GM21515 (cell line): ENCODE measurements at regions not wholly inside any gene's neighbourhood (a gene's known extent, or its start where the extent isn't known, plus 50 kb on each side); places are given as distances from the start of the nearest gene placed in this dataset.
"Not testable (repeated sequence)": the region's sequence is repeated elsewhere in the genome, so short reads cannot be mapped to it uniquely, and the experiment has no call there.

Source experiments
- ATAC-seq: cut with Tn5 transposase; IDR thresholded peaks from one replicate; pipeline ENCODE4 v1.9.1; 2021; ENCODE audit not compliant: unreplicated experiment

- no peak for ATAC-seq
Measured at GRCh38 chr10:23643111-23643780, 204.4 kb downstream of the OTUD1 start.

DNA sequence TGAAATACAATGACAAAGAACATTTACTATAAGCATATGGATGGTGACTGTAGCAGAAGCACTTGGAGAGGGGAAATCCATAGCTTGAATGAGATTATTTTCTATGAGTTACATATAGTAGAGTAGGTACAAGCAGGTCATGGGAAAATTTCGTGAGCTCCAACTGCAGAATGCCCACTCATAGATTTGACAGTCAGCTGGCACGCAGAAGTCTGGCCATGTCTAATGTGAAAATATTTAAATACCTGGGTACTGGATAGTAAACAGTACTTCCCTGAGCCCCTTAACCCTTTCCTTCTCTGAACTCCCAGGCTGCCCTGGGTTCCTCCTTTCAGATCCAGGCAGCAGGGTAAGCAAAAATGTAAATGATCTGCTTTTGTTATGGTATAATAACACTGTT lies 209.7 kb downstream of the OTUD1 start:
- no peak for ATAC-seq

- no peak for ATAC-seq
Measured at GRCh38 chr10:23656735-23657134, 217.9 kb downstream of the OTUD1 start.

GRCh38 chr10:23657677-23658076 lies 218.8 kb downstream of the OTUD1 start:
- no peak for ATAC-seq

DNA sequence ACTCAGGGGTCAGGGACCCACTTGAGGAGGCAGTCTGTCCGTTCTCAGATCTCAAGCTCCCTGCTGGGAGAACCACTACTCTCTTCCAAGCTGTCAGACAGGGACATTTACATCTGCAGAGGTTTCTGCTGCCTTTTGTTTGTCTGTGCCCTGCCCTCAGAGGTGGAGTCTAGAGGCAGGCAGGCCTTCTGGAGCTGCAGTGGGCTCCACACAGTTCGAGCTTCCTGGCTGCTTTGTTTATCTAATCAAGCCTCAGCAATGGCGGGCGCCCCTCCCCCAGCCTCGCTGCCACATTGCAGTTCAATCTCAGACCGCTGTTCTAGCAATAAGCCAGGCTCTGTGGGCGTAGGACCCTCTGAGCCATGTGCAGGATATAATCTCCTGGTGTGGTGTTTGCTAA lies 233.0 kb downstream of the OTUD1 start:
- ATAC-seq, result not testable (repeated sequence)

DNA sequence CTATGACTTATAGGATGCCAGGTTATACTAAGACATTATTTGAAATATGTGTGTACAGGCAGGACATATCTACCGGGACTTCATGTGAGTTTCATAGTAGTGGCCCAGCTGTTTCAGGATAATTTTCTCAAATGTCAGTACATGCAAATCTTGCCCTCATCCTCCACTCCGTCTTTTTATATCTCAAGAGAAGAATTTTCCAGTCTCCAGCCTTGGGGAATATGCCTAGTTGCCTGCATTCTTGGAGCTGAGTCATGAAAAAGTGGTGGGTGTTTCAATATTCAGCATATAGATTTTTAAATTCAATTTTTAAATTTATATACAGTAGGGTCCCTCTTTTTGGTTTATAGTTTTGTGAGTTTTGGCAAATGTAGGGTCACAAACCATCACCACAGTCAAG lies 236.7 kb downstream of the OTUD1 start:
- ATAC-seq, result no peak

- no peak for ATAC-seq
Measured at GRCh38 chr10:23676296-23676695, 237.4 kb downstream of the OTUD1 start.

DNA sequence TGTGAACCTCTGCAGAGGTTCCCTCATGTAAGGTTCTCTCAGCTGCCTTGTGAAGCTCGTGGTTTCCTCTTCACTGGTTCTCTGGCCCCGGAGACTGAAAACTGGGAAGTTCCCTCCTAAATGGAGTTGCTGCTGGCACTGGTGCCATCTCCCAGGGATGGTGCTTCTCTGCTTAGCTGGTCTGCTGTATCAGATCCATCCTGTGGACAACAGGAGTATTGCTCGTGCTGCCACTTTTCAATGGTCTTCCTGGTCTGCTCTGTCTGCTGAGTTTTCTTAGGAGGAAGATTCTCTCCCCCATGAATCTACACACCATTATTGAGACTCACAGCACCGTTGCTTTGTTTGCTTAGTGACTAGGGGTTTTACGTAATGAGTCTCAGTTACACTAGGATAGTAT lies 247.8 kb downstream of the OTUD1 start:
- no peak for ATAC-seq

DNA sequence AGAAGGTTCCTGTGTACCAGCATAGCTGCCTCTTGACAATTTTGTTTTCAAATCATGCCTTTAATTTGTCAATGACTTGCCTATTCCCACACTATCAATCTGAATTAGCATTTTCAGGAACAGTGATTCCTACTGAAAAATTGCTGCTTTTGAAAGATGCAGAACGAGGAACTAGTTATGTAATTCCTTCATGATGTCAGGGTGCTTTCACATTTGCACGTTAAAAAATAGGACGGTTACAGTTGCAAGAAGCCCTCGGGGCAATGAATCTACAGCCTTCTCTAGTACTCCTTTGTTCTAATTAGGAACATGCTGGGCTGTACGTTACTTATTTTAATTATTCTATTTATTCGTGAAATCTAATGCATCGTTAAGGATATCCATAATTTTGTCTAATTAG lies 253.9 kb downstream of the OTUD1 start:
- ATAC-seq, result no peak

GRCh38 chr10:23693501-23693901 lies 254.6 kb downstream of the OTUD1 start:
- ATAC-seq, result no peak

DNA sequence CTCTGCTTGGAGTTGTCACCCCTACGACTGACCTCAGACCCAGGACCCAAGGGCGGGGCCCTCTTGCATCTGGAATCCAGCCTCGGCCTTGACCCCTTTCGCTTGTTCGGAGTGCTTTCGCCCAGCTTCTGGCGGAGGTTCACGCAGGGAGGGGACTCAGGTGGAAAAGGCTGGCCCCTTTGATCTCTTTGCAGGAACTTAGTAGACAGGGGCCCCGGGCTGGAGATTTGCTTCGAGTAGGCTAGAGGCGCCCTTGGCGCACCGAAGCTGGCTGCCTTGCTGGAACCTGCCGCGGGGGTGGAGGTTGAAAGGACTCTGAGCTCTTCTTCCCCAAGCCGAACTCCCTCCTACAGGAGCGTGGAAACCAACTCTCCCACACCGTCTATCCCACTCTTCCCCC lies 255.1 kb downstream of the OTUD1 start:
- no peak for ATAC-seq

DNA sequence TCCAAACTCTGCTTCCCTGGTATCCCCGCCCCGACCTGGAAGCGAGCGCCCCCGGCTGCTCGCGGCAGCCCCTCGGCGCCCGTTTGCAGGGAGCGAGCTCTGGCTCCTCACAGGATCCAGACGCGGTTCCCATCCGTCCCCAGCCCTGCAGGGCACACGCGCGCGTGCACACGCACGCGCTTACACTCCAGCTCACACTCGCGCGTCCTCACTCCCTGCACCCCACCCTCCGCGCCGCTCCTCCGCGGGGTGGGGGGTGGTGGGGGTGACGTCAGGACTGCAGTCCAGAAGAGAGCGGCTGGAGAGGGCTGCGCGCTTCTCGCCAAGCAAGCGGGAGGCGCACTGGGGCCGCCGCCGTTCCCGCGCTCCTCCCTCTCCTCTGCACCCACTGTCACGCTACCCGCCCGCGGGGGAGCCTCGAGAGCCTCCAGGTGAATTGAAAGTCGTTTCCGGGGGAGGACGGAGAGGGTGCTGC lies 255.6 kb downstream of the OTUD1 start:
- ATAC-seq, result no peak

GRCh38 chr10:23694921-23695824 lies 256.3 kb downstream of the OTUD1 start:
- no peak for ATAC-seq

GRCh38 chr10:23695825-23696420 lies 257.0 kb downstream of the OTUD1 start:
- no peak for ATAC-seq

DNA sequence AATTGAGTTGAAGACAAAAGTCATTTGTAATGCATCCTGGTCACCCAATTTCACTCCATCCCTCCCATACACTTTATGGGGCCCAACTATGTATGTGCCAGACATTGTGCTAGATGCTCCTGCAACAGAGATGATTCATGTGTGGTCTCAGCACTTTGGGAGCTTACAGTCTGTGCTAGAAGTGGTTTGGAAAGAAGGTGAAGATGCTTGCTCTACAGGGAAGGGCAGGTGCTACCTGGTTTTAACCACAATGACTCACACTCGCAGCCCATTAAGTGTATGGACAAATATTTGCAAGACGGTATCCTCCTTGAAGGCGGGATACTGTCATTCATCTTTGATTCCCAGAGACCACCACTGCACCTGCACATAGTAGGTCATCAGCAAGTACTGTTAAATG lies 257.6 kb downstream of the OTUD1 start:
- no peak for ATAC-seq

GRCh38 chr10:23702977-23703414 lies 264.1 kb downstream of the OTUD1 start:
- ATAC-seq, result peak; percentile 98

DNA sequence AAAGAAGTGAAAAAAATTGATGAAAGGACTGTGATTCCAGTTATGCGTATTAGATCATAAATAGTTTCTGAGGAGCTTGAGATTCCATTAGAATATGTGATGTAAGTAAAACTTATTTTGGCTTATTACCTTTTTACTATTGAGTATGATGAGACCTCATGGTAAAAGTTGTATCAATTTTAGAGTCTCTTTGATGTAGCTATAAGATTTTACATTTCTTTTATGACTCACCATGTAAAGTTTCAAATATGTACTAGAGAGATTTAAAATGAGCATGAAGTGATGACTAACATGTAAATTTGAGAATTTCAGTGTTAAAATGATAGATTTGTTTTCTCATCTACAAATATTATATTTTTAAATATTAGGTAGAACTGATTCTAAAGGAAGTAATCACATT lies 276.5 kb downstream of the OTUD1 start:
- no peak for ATAC-seq

GRCh38 chr10:23717913-23718312 lies 279.0 kb downstream of the OTUD1 start:
- no peak for ATAC-seq

- ATAC-seq, result no peak
Measured at GRCh38 chr10:23718946-23719345, 280.1 kb downstream of the OTUD1 start.

- no peak for ATAC-seq
Measured at GRCh38 chr10:23723796-23724195, 284.9 kb downstream of the OTUD1 start.

DNA sequence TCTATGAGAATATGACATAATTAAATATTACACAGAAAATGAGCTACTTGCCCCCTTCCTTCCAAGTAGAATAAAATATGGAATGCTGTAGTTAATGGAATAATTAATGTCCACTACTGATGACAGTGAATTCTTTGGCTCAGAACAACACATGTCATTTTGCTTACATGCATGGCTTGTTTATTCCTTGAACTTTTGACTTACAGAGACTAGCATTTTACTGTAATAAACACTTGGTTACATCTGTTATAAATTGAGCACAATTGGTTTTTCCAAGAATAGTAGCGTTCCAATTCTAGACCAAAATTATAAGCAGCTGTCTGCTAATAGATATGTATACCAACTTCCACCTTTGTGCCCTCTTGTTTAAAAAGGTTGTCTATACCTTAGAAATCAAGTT lies 286.7 kb downstream of the OTUD1 start:
- ATAC-seq, result no peak

DNA sequence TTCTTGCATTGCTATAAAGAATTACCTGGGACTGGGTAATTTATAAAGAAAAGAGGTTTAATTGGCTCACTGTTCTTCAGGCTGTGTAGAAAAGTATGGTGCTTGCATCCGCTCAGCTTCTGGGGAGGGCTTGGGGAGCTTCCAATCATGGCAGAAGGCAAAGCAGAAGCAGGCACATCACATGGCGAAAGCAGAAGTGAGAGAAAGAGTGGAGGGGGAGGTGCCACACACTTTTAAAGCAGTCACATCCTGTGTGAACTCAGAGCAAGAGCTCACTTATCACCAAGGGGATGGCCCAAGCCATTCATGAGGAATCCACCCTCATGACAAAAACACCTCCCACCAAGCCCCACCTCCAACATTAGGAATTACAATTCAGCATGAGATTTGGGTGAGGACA lies 303.5 kb downstream of the OTUD1 start:
- ATAC-seq, result peak; percentile 97
